Ecto neural progenitor cell (in vitro differentiated cells): ENCODE measurements at regions not wholly inside any gene's neighbourhood (a gene's known extent, or its start where the extent isn't known, plus 50 kb on each side); places are given as distances from the start of the nearest gene placed in this dataset.

Experiments
- DNase-seq: peaks from one replicate; pipeline ENCODE4 v3.0.0-alpha.2; 2018; ENCODE audit warnings: low spot score

- DNase-seq: no peak
These were observed 158.1 kb upstream of the ADRA1B start for GRCh38 chr5:159758189-159758588.

GRCh38 chr5:159759791-159760290 lies 156.4 kb upstream of the ADRA1B start:
- DNase-seq: no peak

GRCh38 chr5:159762921-159763320 lies 153.4 kb upstream of the ADRA1B start:
- no peak for DNase-seq

GRCh38 chr5:159763562-159763961 lies 152.7 kb upstream of the ADRA1B start:
- DNase-seq: no peak

GRCh38 chr5:159764283-159765134 lies 151.8 kb upstream of the ADRA1B start:
- no peak for DNase-seq

GRCh38 chr5:159765135-159765433 lies 151.2 kb upstream of the ADRA1B start:
- no peak for DNase-seq

GRCh38 chr5:159765760-159766517 lies 150.3 kb upstream of the ADRA1B start:
- DNase-seq: no peak

GRCh38 chr5:159768243-159768642 lies 148.0 kb upstream of the ADRA1B start:
- peak; percentile 54 for DNase-seq

- DNase-seq: no peak
These were observed 143.6 kb upstream of the ADRA1B start for GRCh38 chr5:159772698-159773061.

GRCh38 chr5:159773062-159773924 lies 143.0 kb upstream of the ADRA1B start:
- peak; percentile 76 for DNase-seq

- DNase-seq: no peak
These were observed 141.7 kb upstream of the ADRA1B start for GRCh38 chr5:159774476-159775031.

GRCh38 chr5:159775890-159776289 lies 140.4 kb upstream of the ADRA1B start:
- no peak for DNase-seq

GRCh38 chr5:159777049-159777660 lies 139.1 kb upstream of the ADRA1B start:
- no peak for DNase-seq

GRCh38 chr5:159779481-159779880 lies 136.8 kb upstream of the ADRA1B start:
- no peak for DNase-seq

- no peak for DNase-seq
These were observed 136.0 kb upstream of the ADRA1B start for GRCh38 chr5:159780246-159780645.

GRCh38 chr5:159781626-159782157 lies 134.6 kb upstream of the ADRA1B start:
- no peak for DNase-seq

GRCh38 chr5:159782197-159782994 lies 133.9 kb upstream of the ADRA1B start:
- DNase-seq: no peak

- DNase-seq: no peak
These were observed 133.3 kb upstream of the ADRA1B start for GRCh38 chr5:159782995-159783300.

- DNase-seq: no peak
These were observed 132.5 kb upstream of the ADRA1B start for GRCh38 chr5:159783726-159784247.

GRCh38 chr5:159784993-159785392 lies 131.3 kb upstream of the ADRA1B start:
- no peak for DNase-seq
